Lower leg skin (tissue), 3 donors: ENCODE measurements at regions not wholly inside any gene's neighbourhood (a gene's known extent, or its start where the extent isn't known, plus 50 kb on each side); places are given as distances from the start of the nearest gene placed in this dataset.

Experiments
- POLR2A ChIP-seq, 2 donors: fragments of 450-650 bp; IDR thresholded peaks; one replicate each; pipeline ENCODE4 v1.6.1; 2016 to 2017; ENCODE audit warnings: antibody characterized with exemption in 2 of 2, mild to moderate bottlenecking in 1 of 2, moderate library complexity in 1 of 2
- TF ChIP-seq, protein P1 (sequence below), 3 donors: fragments of 450-650 bp; IDR thresholded peaks; one replicate each; pipeline ENCODE4 v1.5.1; 2016; ENCODE audit warnings: antibody characterized with exemption in 3 of 3, mild to moderate bottlenecking in 3 of 3, moderate library complexity in 2 of 3

DNA sequence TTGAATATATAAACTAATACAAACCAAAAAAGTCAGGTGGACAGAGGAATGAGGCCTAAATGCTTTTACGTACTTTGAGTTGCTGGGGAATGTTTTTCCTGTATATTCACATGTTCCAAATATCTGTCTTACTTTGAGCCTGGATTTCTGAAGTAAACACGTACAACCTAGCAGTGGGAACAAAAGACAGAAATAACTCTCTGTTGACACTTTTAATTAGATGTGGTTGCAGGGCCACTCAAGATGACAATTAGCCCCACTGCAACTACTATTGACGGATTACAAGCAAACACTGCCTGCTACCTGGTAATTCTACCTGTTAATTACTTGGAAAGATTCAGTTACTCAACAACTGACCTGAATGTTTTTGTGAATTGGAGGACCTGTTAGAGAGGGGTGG is 196.9 kb downstream of the TTLL7 start:
- no peak for TF ChIP-seq POLR2A (IDR thresholded peaks at IDR 0.05)
- TF ChIP-seq, protein P1, sequence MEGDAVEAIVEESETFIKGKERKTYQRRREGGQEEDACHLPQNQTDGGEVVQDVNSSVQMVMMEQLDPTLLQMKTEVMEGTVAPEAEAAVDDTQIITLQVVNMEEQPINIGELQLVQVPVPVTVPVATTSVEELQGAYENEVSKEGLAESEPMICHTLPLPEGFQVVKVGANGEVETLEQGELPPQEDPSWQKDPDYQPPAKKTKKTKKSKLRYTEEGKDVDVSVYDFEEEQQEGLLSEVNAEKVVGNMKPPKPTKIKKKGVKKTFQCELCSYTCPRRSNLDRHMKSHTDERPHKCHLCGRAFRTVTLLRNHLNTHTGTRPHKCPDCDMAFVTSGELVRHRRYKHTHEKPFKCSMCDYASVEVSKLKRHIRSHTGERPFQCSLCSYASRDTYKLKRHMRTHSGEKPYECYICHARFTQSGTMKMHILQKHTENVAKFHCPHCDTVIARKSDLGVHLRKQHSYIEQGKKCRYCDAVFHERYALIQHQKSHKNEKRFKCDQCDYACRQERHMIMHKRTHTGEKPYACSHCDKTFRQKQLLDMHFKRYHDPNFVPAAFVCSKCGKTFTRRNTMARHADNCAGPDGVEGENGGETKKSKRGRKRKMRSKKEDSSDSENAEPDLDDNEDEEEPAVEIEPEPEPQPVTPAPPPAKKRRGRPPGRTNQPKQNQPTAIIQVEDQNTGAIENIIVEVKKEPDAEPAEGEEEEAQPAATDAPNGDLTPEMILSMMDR (IDR thresholded peaks at IDR 0.05) = no peak
